AG09309 (cell line): ENCODE measurements at regions not wholly inside any gene's neighbourhood (a gene's known extent, or its start where the extent isn't known, plus 50 kb on each side); places are given as distances from the start of the nearest gene placed in this dataset.

Experiments used
- DNase-seq: peaks from one replicate; pipeline ENCODE4 v3.0.0-alpha.2; 2010; ENCODE audit warnings: low read depth
- H3K4me3 ChIP-seq: 2 replicates; pipeline ENCODE4 v1.5.1; 2011; ENCODE audit warnings: mild to moderate bottlenecking, low read depth, low read length, moderate library complexity; ENCODE audit not compliant: control insufficient read depth
- CTCF ChIP-seq: IDR thresholded peaks from 2 replicates; pipeline ENCODE4 v1.5.1; 2011; ENCODE audit warnings: mild to moderate bottlenecking, low read depth, low read length, inconsistent platforms; ENCODE audit not compliant: insufficient read depth, control insufficient read depth; ENCODE audit errors: missing control alignments

GRCh38 chr9:107141967-107142366 is 141.1 kb upstream of the RAD23B start:
- TF ChIP-seq CTCF: peak; percentile 40
- no peak overlapping the region for H3K4me3 ChIP-seq
- DNase-seq: no peak

- no peak for TF ChIP-seq CTCF
- DNase-seq: no peak
- H3K4me3 ChIP-seq: no peak overlapping the region
These were observed 140.6 kb upstream of the RAD23B start for GRCh38 chr9:107142430-107142829.

- H3K4me3 ChIP-seq: no peak overlapping the region
- TF ChIP-seq CTCF: no peak
- no peak for DNase-seq
These were observed 140.0 kb upstream of the RAD23B start for GRCh38 chr9:107142896-107143603.

GRCh38 chr9:107144475-107144874 is 138.6 kb upstream of the RAD23B start:
- DNase-seq: no peak
- H3K4me3 ChIP-seq: no peak overlapping the region
- no peak for TF ChIP-seq CTCF

GRCh38 chr9:107147134-107147533 is 135.9 kb upstream of the RAD23B start:
- H3K4me3 ChIP-seq: no peak overlapping the region
- DNase-seq: no peak
- no peak for TF ChIP-seq CTCF

GRCh38 chr9:107148216-107148615 is 134.9 kb upstream of the RAD23B start:
- no peak overlapping the region for H3K4me3 ChIP-seq
- no peak for TF ChIP-seq CTCF
- DNase-seq: no peak
